Hepatocyte (in vitro differentiated cells): ENCODE measurements at regions not wholly inside any gene's neighbourhood (a gene's known extent, or its start where the extent isn't known, plus 50 kb on each side); places are given as distances from the start of the nearest gene placed in this dataset.

ENCODE experiments used
- EZH2 ChIP-seq: fragments of 200-600 bp; sonication (generic); IDR thresholded peaks from 2 replicates; pipeline ENCODE4 v1.6.1; 2016; ENCODE audit warnings: antibody characterized with exemption, mild to moderate bottlenecking, borderline replicate concordance
- EZH2phosphoT487 ChIP-seq: fragments of 200-600 bp; sonication (generic); IDR thresholded peaks from one replicate; pipeline ENCODE4 v1.6.1; 2018; ENCODE audit warnings: antibody characterized with exemption, mild to moderate bottlenecking, low read depth, moderate library complexity; ENCODE audit not compliant: unreplicated experiment, severe bottlenecking
- TF ChIP-seq, protein P1 (sequence below): fragments of 200-600 bp; sonication (generic); IDR thresholded peaks from 2 replicates; pipeline ENCODE4 v1.5.1; 2016; ENCODE audit warnings: antibody characterized with exemption, mild to moderate bottlenecking; ENCODE audit not compliant: poor library complexity

DNA sequence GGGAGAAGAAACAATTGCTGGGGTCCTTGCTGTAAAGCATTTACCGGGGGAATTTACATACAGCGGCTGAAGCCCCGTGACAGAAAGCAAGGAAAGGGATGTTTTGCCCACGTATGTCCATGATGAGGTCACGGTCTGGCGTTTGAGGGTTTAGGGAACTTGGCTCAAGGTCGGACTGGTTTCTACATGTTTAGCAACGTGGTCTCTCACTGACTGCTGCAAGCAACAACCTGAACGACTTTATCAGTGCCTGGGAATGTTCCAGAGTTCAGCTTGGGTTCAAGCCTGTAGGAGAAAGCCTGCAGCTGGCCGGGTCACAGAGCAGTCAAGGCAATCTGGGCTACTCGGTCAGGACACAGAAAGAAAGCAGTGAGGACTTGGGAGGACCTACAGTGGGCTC lies 323.3 kb downstream of the AJAP1 start:
- TF ChIP-seq, protein P1, sequence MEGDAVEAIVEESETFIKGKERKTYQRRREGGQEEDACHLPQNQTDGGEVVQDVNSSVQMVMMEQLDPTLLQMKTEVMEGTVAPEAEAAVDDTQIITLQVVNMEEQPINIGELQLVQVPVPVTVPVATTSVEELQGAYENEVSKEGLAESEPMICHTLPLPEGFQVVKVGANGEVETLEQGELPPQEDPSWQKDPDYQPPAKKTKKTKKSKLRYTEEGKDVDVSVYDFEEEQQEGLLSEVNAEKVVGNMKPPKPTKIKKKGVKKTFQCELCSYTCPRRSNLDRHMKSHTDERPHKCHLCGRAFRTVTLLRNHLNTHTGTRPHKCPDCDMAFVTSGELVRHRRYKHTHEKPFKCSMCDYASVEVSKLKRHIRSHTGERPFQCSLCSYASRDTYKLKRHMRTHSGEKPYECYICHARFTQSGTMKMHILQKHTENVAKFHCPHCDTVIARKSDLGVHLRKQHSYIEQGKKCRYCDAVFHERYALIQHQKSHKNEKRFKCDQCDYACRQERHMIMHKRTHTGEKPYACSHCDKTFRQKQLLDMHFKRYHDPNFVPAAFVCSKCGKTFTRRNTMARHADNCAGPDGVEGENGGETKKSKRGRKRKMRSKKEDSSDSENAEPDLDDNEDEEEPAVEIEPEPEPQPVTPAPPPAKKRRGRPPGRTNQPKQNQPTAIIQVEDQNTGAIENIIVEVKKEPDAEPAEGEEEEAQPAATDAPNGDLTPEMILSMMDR = no peak
- no peak for TF ChIP-seq EZH2phosphoT487
- no peak for TF ChIP-seq EZH2
